ENCODE measurements at regions not wholly inside any gene's neighbourhood (a gene's known extent, or its start where the extent isn't known, plus 50 kb on each side); places are given as distances from the start of the nearest gene placed in this dataset.
"Not testable (repeated sequence)": the region's sequence is repeated elsewhere in the genome, so short reads cannot be mapped to it uniquely, and the experiment has no call there.

DNA sequence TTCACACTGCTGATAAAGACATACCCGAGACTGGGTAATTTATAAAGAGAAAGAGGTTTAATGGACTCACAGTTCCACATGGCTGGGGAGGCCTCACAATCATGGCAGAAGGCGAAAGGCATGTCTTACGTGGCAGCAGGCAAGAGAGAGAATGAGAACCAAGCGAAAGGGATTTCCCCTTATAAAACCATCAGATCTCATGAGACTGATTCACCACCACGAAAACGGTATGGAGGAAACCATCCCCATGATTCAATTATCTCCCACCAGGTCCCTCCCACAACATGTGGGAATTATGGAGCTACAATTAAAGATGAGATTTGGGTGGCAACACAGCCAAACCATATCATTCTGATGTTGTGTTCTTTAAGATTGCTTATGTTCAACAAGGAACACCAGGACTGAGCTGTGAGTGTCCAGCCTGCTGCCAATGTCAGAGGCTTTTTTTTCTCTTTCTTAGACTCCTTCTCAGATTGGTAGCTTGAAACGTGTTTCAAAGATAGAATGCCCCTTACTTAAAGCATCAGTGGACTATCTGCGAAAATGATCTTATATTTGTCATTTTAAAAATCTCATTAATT is 124.1 kb upstream of the TWIST2 start:
- TF ChIP-seq, protein P1, sequence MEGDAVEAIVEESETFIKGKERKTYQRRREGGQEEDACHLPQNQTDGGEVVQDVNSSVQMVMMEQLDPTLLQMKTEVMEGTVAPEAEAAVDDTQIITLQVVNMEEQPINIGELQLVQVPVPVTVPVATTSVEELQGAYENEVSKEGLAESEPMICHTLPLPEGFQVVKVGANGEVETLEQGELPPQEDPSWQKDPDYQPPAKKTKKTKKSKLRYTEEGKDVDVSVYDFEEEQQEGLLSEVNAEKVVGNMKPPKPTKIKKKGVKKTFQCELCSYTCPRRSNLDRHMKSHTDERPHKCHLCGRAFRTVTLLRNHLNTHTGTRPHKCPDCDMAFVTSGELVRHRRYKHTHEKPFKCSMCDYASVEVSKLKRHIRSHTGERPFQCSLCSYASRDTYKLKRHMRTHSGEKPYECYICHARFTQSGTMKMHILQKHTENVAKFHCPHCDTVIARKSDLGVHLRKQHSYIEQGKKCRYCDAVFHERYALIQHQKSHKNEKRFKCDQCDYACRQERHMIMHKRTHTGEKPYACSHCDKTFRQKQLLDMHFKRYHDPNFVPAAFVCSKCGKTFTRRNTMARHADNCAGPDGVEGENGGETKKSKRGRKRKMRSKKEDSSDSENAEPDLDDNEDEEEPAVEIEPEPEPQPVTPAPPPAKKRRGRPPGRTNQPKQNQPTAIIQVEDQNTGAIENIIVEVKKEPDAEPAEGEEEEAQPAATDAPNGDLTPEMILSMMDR (IDR thresholded peaks at IDR 0.05; ENCODE audit: insufficient read depth, low read length) = not testable (repeated sequence)
- not testable (repeated sequence) for TF ChIP-seq POLR2AphosphoS5 (IDR thresholded peaks at IDR 0.05; ENCODE audit: low read depth); GABPA (IDR thresholded peaks at IDR 0.05; ENCODE audit: low read depth); SPI1 (IDR thresholded peaks at IDR 0.05; ENCODE audit: borderline replicate concordance, low read depth)
- TF ChIP-seq, protein P2, sequence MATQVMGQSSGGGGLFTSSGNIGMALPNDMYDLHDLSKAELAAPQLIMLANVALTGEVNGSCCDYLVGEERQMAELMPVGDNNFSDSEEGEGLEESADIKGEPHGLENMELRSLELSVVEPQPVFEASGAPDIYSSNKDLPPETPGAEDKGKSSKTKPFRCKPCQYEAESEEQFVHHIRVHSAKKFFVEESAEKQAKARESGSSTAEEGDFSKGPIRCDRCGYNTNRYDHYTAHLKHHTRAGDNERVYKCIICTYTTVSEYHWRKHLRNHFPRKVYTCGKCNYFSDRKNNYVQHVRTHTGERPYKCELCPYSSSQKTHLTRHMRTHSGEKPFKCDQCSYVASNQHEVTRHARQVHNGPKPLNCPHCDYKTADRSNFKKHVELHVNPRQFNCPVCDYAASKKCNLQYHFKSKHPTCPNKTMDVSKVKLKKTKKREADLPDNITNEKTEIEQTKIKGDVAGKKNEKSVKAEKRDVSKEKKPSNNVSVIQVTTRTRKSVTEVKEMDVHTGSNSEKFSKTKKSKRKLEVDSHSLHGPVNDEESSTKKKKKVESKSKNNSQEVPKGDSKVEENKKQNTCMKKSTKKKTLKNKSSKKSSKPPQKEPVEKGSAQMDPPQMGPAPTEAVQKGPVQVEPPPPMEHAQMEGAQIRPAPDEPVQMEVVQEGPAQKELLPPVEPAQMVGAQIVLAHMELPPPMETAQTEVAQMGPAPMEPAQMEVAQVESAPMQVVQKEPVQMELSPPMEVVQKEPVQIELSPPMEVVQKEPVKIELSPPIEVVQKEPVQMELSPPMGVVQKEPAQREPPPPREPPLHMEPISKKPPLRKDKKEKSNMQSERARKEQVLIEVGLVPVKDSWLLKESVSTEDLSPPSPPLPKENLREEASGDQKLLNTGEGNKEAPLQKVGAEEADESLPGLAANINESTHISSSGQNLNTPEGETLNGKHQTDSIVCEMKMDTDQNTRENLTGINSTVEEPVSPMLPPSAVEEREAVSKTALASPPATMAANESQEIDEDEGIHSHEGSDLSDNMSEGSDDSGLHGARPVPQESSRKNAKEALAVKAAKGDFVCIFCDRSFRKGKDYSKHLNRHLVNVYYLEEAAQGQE (IDR thresholded peaks at IDR 0.05; ENCODE audit: insufficient replicate concordance, low read depth) = not testable (repeated sequence)

Data from HL-60 (cell line).